ENCODE measurements at regions not wholly inside any gene's neighbourhood (a gene's known extent, or its start where the extent isn't known, plus 50 kb on each side); places are given as distances from the start of the nearest gene placed in this dataset.

GRCh38 chr15:96390986-96391385, 60.5 kb downstream of the NR2F2 start:
- TF ChIP-seq TCF12 (IDR thresholded peaks at IDR 0.05; ENCODE audit: low read depth): no peak
- no peak for TF ChIP-seq USF1 (IDR thresholded peaks at IDR 0.05)

GRCh38 chr15:96392380-96393208, 62.1 kb downstream of the NR2F2 start:
- TF ChIP-seq TCF12 (IDR thresholded peaks at IDR 0.05; ENCODE audit: low read depth): no peak
- no peak for TF ChIP-seq NFIC (IDR thresholded peaks at IDR 0.05)
- no peak for TF ChIP-seq YY1 (IDR thresholded peaks at IDR 0.05; ENCODE audit: low read depth)
- TF ChIP-seq FOXM1 (IDR thresholded peaks at IDR 0.05; ENCODE audit: borderline replicate concordance, low read depth): no peak
- TF ChIP-seq REST (IDR thresholded peaks at IDR 0.05; ENCODE audit: low read depth): no peak
- no peak for TF ChIP-seq CREB1 (IDR thresholded peaks at IDR 0.05; ENCODE audit: low read depth)
- no peak for TF ChIP-seq RAD21 (IDR thresholded peaks at IDR 0.05; ENCODE audit: low read depth)
- TF ChIP-seq ZBTB7A (IDR thresholded peaks at IDR 0.05; ENCODE audit: low read depth): no peak
- no peak for TF ChIP-seq CEBPB (IDR thresholded peaks at IDR 0.05)
- TF ChIP-seq TAF1 (IDR thresholded peaks at IDR 0.05; ENCODE audit: low read depth): no peak
- no peak for TF ChIP-seq USF1 (IDR thresholded peaks at IDR 0.05)
- no peak for TF ChIP-seq EGR1 (IDR thresholded peaks at IDR 0.05)
- TF ChIP-seq MAX (IDR thresholded peaks at IDR 0.05): no peak
- TF ChIP-seq EP300 (IDR thresholded peaks at IDR 0.05; ENCODE audit: borderline replicate concordance): no peak
- TF ChIP-seq TEAD4 (IDR thresholded peaks at IDR 0.05): no peak

- TF ChIP-seq EP300 (IDR thresholded peaks at IDR 0.05; ENCODE audit: borderline replicate concordance): no peak
- no peak for TF ChIP-seq RAD21 (IDR thresholded peaks at IDR 0.05; ENCODE audit: low read depth)
- no peak for TF ChIP-seq MAX (IDR thresholded peaks at IDR 0.05)
- TF ChIP-seq TEAD4 (IDR thresholded peaks at IDR 0.05): no peak
- no peak for TF ChIP-seq TAF1 (IDR thresholded peaks at IDR 0.05; ENCODE audit: low read depth)
- no peak for TF ChIP-seq FOXM1 (IDR thresholded peaks at IDR 0.05; ENCODE audit: borderline replicate concordance, low read depth)
- no peak for TF ChIP-seq ZBTB7A (IDR thresholded peaks at IDR 0.05; ENCODE audit: low read depth)
- TF ChIP-seq CEBPB (IDR thresholded peaks at IDR 0.05): no peak
- no peak for TF ChIP-seq YY1 (IDR thresholded peaks at IDR 0.05; ENCODE audit: low read depth)
- no peak for TF ChIP-seq USF1 (IDR thresholded peaks at IDR 0.05)
- no peak for TF ChIP-seq TCF12 (IDR thresholded peaks at IDR 0.05; ENCODE audit: low read depth)
- no peak for TF ChIP-seq CREB1 (IDR thresholded peaks at IDR 0.05; ENCODE audit: low read depth)
- TF ChIP-seq REST (IDR thresholded peaks at IDR 0.05; ENCODE audit: low read depth): no peak
Measured at GRCh38 chr15:96393209-96393513, 62.7 kb downstream of the NR2F2 start.

GRCh38 chr15:96395687-96396086, 65.2 kb downstream of the NR2F2 start:
- no peak for TF ChIP-seq ZBTB7A (IDR thresholded peaks at IDR 0.05; ENCODE audit: low read depth)
- TF ChIP-seq USF1 (IDR thresholded peaks at IDR 0.05): no peak
- no peak for TF ChIP-seq REST (IDR thresholded peaks at IDR 0.05; ENCODE audit: low read depth)
- no peak for TF ChIP-seq EGR1 (IDR thresholded peaks at IDR 0.05)
- TF ChIP-seq YY1 (IDR thresholded peaks at IDR 0.05; ENCODE audit: low read depth): no peak
- TF ChIP-seq FOXM1 (IDR thresholded peaks at IDR 0.05; ENCODE audit: borderline replicate concordance, low read depth): no peak
- TF ChIP-seq EP300 (IDR thresholded peaks at IDR 0.05; ENCODE audit: borderline replicate concordance): no peak
- no peak for TF ChIP-seq RAD21 (IDR thresholded peaks at IDR 0.05; ENCODE audit: low read depth)
- no peak for TF ChIP-seq TCF12 (IDR thresholded peaks at IDR 0.05; ENCODE audit: low read depth)
